ENCODE measurements at regions not wholly inside any gene's neighbourhood (a gene's known extent, or its start where the extent isn't known, plus 50 kb on each side); places are given as distances from the start of the nearest gene placed in this dataset.

- CTCF ChIA-PET = no interaction called here
Measured at GRCh38 chr1:221310180-221310579, 430.9 kb downstream of the HLX start.

GRCh38 chr1:221315330-221315729 lies 426.6 kb downstream of the DUSP10 start:
- H3K27me3 Mint-ChIP-seq (ENCODE audit: insufficient read depth, unreplicated experiment) = peaks cover 3% of the 10 kb centered on the region
- H3K4me1 ChIP-seq = no peaks in the 10 kb centered on the region
- no TSS peak for BruUV-seq (replicated peaks)
- H3K9me3 ChIP-seq = no peaks in the 10 kb centered on the region
- intact Hi-C loops (cut with micrococcal nuclease; ENCODE audit: unreplicated experiment) = no loop called here
- no peak overlapping the region for H3K4me3 ChIP-seq (ENCODE audit: low read depth, low read length)
- no peak for DNase-seq
- H3K36me3 ChIP-seq (ENCODE audit: control insufficient read depth, insufficient read depth, low read length) = no peaks in the 10 kb centered on the region
- no peak overlapping the region for H3K27ac Mint-ChIP-seq (ENCODE audit: unreplicated experiment)
- ChIA-PET CTCF (no interaction called here), POLR2A (no interaction called here)
- H3K4me3 Mint-ChIP-seq (ENCODE audit: unreplicated experiment) = no peak overlapping the region
- peaks cover 6% of the 10 kb centered on the region for H3K4me1 Mint-ChIP-seq (ENCODE audit: low read depth, unreplicated experiment)
- H3K27me3 ChIP-seq (replicated peaks; ENCODE audit: control insufficient read depth, insufficient read depth, low read length) = no peaks in the 10 kb centered on the region
- no peak for TF ChIP-seq CTCF (IDR thresholded peaks at IDR 0.05; ENCODE audit: insufficient read depth in 1 of 2, low read depth in 1 of 2, low read length in 1 of 2, severe bottlenecking in 1 of 2, unreplicated experiment in 1 of 2)
- peaks cover 10% of the 10 kb centered on the region for H3K9me3 Mint-ChIP-seq (ENCODE audit: unreplicated experiment)
- no peaks in the 10 kb centered on the region for H3K36me3 Mint-ChIP-seq (ENCODE audit: insufficient read depth, unreplicated experiment)

More at GRCh38 chr1:221310180-221310579, 430.9 kb downstream of the HLX start:
- Histone ChIP-seq H3K4me1 (no peaks in the 10 kb centered on the region), H3K4me3 (ENCODE audit: low read depth, low read length) (no peak overlapping the region), H3K27me3 (replicated peaks; ENCODE audit: control insufficient read depth, insufficient read depth, low read length) (no peaks in the 10 kb centered on the region), H3K36me3 (ENCODE audit: control insufficient read depth, insufficient read depth, low read length) (no peaks in the 10 kb centered on the region), H3K9me3 (no peaks in the 10 kb centered on the region)
- H3K36me3 Mint-ChIP-seq (ENCODE audit: insufficient read depth, unreplicated experiment) = no peaks in the 10 kb centered on the region
- POLR2A ChIA-PET = no interaction called here
- peaks cover 2% of the 10 kb centered on the region for H3K4me1 Mint-ChIP-seq (ENCODE audit: low read depth, unreplicated experiment)
- intact Hi-C loops (cut with micrococcal nuclease; ENCODE audit: unreplicated experiment) = no loop called here
- H3K9me3 Mint-ChIP-seq (ENCODE audit: unreplicated experiment) = no peaks in the 10 kb centered on the region
- no peak for DNase-seq
- BruUV-seq (replicated peaks) = no TSS peak
- H3K27me3 Mint-ChIP-seq (ENCODE audit: insufficient read depth, unreplicated experiment) = peaks cover 6% of the 10 kb centered on the region
- no peak overlapping the region for H3K27ac Mint-ChIP-seq (ENCODE audit: unreplicated experiment)
- no peak for TF ChIP-seq CTCF (IDR thresholded peaks at IDR 0.05; ENCODE audit: insufficient read depth in 1 of 2, low read depth in 1 of 2, low read length in 1 of 2, severe bottlenecking in 1 of 2, unreplicated experiment in 1 of 2)
- H3K4me3 Mint-ChIP-seq (ENCODE audit: unreplicated experiment) = no peak overlapping the region

- Mint-ChIP-seq H3K27ac (ENCODE audit: unreplicated experiment) (peak overlapping the region; percentile 14), H3K9me3 (ENCODE audit: unreplicated experiment) (peaks cover 10% of the 10 kb centered on the region), H3K4me1 (ENCODE audit: low read depth, unreplicated experiment) (peaks cover 6% of the 10 kb centered on the region), H3K36me3 (ENCODE audit: insufficient read depth, unreplicated experiment) (no peaks in the 10 kb centered on the region), H3K27me3 (ENCODE audit: insufficient read depth, unreplicated experiment) (peaks cover 3% of the 10 kb centered on the region), H3K4me3 (ENCODE audit: unreplicated experiment) (no peak overlapping the region)
- BruUV-seq (replicated peaks) = no TSS peak
- no peak for DNase-seq
- intact Hi-C loops (cut with micrococcal nuclease; ENCODE audit: unreplicated experiment) = no loop called here
- ChIA-PET POLR2A (no interaction called here), CTCF (no interaction called here)
- no peak for TF ChIP-seq CTCF (IDR thresholded peaks at IDR 0.05; ENCODE audit: insufficient read depth in 1 of 2, low read depth in 1 of 2, low read length in 1 of 2, severe bottlenecking in 1 of 2, unreplicated experiment in 1 of 2)
- no peaks in the 10 kb centered on the region for H3K27me3 ChIP-seq (replicated peaks; ENCODE audit: control insufficient read depth, insufficient read depth, low read length)
- H3K4me3 ChIP-seq (ENCODE audit: low read depth, low read length) = no peak overlapping the region
- no peaks in the 10 kb centered on the region for H3K36me3 ChIP-seq (ENCODE audit: control insufficient read depth, insufficient read depth, low read length)
- no peaks in the 10 kb centered on the region for H3K9me3 ChIP-seq
- H3K4me1 ChIP-seq = no peaks in the 10 kb centered on the region
Measured at GRCh38 chr1:221316491-221317056, 425.3 kb downstream of the DUSP10 start.

All from Caco-2 (cell line).